Fibroblast of skin of back (primary cell): ENCODE measurements at regions not wholly inside any gene's neighbourhood (a gene's known extent, or its start where the extent isn't known, plus 50 kb on each side); places are given as distances from the start of the nearest gene placed in this dataset.
"Not testable (repeated sequence)": the region's sequence is repeated elsewhere in the genome, so short reads cannot be mapped to it uniquely, and the experiment has no call there.

Experiments used
- DNase-seq: peaks from one replicate; pipeline ENCODE4 v3.0.0-alpha.2; 2013

DNA sequence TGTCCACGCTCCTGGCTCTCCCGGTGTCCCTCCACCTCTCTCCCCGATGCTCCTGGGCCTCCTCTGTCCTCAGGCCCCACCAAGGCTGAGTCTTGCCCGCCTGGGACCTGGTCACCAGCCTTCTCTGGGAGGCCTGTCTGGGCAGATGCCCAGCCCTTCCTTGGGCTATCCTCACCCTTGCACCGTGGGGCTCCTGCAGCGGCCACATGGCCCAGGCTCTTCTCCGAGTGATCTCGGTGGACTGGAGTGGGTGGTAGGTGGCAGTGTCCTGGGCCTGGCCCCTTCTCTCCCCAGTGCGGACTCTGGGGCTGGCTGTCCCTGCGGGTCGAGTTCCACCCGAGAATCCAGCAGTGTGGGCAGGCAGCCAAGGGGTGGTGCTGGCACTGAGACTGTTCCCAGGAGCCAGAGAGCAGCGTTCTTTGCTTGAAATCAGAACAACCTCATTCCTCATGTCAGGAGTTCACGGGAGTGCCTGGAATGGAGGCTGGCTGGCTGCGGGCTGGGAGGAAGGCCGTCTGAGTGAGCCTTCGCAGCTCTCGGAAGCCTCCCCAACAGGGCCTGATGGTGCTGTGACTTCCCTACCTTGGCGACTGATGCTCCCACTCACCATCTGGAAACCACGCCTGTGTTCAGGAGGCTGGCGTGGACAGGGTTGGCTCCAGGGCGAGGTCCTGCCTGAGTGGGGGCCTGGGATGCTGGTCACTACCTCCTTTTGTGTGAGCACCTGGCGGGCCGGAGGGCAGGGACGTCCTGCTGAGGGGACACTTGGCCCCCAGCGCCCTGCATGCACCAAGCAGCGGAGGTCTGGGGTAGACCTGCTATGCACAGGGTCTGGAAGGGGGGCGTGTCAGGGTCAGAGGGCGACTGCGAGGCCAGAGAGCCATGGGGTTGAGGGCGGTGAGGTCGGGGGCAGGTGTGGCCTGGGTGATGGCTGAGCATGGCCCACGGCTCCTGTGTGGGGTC lies 113.9 kb downstream of the TMEM121 start:
- not testable (repeated sequence) for DNase-seq

DNA sequence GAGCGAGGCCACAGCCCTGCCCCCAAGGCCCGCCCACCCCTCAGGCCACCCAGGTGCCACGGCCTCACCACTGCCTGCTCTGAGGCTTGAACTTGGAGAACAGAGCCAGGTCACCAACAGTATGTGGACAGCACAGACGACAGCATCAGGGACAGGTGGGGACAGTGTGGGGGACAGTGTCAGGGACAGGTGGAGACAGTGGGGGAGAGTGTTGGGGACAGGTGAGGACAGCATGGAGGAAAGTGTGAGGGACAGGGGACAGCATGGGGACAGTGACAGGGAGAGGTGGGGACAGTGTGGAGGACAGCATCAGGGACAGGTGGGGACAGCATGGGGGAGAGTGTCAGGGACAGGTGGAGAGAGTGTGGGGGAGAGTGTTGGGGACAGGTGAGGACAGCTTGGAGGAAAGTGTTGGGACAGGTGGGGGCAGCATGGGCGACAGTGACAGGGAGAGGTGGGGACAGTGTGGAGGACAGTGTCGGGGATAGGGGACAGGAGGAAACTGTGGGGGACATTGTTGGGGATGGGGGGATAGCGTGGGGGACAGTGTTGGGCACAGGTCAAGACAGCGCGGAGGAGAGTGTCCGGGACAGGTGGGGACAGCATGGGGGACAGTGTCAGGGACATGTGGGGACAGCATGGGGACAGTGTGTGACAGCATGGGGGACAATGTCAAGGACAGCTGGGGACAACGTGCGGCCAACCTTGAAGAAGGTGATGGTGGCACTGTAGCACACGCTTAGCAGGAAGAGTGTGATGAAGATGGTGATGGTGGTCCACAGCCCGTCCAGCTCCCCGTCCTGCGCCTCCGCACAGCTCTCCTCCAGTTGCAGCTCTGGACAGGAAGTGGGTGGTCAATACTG lies 114.9 kb downstream of the TMEM121 start:
- DNase-seq, result no peak

DNA sequence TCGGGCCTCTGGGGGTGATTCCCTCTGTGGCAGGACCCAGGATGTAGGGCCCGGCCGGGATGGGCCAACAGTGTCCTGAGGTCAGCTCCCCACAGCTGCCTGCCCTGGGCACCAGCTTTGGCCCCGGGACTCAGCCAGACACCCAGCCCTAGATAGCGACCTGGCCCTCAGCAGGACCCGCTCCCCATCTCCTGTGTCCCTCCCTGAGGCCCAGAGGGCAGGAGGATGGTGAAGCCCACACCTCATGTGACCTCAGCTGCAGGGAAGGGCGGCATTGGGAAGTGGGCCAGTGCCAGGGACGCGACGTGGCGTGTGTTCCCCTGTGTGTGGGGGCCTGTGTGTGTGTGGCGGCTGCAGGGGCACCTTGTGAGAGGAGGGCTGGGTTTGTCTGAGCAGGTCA lies 115.6 kb downstream of the TMEM121 start:
- DNase-seq, result not testable (repeated sequence)

DNA sequence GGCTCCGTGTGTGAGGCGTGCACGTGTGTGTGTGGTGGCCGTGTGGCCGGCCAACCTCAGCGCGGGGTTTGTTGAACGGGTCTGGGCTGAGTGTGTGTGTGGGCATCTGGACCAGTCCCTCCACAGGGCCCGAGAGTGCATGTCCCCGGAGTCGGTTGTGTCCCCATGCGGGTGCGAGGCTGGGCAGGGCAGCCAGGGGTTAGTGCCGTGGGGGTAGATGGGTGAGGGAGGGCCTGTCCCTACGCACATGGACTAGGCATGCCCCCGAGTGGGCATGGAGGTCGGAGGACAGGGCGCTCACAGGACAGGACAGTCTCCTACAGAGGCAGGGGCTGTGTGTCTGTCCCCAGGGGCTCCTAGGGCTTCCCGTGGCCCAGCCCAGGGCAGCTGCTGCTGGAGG lies 116.1 kb downstream of the TMEM121 start:
- DNase-seq, result not testable (repeated sequence)

DNA sequence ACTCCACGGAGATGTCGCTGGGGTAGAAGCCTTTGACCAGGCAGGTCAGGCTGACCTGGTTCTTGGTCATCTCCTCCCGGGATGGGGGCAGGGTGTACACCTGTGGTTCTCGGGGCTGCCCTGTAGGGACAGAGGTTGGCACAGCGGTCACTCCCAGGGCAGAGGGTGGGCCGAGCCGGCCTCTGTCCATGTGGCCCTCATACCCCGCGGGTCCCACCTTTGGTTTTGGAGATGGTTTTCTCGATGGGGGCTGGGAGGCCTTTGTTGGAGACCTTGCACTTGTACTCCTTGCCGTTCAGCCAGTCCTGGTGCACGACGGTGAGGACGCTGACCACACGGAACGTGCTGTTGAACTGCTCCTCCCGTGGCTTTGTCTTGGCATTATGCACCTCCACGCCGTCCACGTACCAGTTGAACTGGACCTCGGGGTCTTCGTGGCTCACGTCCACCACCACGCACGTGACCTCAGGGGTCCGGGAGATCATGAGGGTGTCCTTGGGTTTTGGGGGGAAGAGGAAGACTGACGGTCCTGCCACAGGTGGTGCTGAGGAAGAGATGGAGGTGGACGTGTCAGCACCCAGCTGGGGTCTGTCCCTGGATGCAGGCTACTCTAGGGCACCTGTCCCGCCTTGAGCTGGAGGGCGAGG lies 117.1 kb downstream of the TMEM121 start:
- DNase-seq, result not testable (repeated sequence)

DNA sequence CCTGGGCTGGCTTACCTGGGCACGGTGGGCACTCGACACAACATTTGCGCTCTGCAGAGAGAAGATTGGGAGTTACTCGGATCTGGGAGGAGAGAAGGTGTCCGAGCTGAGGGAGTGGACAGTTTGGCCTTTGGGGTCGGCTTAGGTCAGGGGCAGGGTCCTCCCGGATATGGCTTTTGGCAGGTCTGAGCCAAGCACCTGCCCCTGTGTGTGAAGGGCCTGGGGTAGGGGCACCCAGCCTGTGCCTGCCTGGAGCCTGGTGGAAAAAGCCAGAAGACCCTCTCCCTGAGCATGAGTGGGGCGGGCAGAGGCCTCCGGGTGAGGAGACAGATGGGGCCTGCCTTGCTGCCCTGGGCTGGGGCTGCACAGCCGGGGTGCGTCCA lies 117.7 kb downstream of the TMEM121 start:
- DNase-seq, result not testable (repeated sequence)

DNA sequence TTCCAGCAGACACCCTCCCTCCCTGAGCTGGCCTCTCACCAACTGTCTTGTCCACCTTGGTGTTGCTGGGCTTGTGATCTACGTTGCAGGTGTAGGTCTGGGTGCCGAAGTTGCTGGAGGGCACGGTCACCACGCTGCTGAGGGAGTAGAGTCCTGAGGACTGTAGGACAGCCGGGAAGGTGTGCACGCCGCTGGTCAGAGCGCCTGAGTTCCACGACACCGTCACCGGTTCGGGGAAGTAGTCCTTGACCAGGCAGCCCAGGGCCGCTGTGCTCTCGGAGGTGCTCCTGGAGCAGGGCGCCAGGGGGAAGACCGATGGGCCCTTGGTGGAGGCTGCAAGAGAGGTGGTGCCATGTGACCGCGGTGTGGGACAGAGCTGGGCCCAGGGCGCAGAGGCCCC lies 118.1 kb downstream of the TMEM121 start:
- not testable (repeated sequence) for DNase-seq

DNA sequence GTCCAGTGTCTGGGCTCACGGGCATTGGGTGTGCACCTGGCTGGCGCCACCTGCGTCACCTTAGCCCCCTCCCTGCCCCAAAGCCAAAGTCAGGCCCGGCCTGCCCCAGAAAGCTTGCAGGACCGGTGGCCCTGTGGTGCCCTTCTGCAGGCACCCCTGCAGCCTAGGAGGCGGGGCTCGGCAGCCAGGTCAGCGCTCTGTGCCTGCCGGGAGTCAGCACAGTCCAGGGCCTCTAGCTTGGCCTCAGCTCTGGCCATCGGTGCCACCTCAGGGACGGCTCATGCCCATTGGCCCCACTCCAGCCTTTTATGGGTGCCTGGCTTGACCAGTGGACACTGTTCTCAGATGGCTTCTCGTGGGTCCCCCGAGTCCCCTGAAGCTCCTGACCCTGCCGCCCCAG lies 118.5 kb downstream of the TMEM121 start:
- not testable (repeated sequence) for DNase-seq

DNA sequence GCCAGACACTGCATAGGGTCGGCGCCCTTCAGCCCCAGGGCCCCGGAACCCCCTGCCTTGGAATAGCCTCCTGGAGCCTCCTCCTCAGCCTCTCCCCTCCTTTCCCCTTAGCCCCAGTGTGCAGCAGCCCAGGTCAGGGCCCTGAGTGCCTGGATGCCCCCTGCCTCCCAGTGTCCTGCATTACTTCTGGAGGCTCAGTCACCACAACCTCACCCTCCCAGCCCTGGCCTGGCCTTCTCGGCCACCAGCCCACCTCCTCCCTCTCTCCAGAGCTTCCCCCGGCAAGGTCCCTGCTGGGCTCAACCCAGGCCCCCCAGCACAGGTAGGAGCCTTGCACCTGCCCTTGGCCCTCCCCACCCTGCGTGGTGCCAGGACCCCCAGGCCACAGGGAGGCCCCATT lies 119.0 kb downstream of the TMEM121 start:
- not testable (repeated sequence) for DNase-seq

DNA sequence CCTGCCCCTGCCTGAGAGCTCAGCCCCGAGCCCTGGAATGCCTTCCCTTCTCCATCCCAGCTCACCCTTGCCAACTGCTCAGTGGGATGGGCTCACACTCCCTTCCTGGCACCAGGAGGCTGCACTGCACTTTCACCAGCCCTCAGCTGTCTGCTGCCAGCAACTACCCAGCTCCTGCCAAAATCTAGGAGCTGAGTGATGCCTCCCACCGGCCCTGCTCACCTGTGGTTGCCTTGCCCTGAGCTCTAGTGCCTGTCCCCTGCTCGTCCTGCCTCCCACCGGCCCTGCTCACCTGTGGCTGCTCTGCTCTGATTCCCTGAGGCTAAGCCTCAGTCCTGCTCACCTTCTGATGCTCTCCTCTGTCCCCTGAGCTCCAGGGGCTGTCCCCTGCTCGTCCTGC lies 119.8 kb downstream of the TMEM121 start:
- DNase-seq, result no peak

DNA sequence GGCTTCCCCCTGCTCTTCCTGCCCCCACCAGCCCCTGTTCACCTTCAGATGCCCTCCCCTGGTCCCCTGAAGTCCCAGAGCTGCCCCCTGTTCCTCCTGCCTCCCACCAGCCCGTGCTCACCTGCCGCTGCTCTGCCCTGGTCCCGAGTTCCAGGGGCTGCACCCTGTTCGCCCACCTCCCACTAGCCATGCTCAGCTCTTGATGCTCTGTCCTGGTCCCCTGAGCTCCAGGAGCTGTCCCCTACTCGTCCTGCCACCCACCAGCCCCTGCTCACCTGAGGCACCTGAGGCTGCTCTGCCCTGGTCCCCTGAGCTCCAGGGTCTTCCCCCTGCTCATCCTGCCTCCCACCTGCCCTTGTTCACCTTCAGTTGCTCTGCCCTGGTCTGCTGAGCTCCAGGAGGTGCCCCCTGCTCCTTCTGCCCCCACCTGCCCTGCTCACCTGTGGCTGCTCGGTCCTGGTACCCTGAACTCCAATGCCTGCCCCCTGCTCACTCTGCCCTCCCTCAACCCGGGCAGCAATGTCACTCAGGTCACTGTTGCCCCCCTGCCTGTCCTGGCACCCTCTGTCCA lies 120.4 kb downstream of the TMEM121 start:
- not testable (repeated sequence) for DNase-seq

DNA sequence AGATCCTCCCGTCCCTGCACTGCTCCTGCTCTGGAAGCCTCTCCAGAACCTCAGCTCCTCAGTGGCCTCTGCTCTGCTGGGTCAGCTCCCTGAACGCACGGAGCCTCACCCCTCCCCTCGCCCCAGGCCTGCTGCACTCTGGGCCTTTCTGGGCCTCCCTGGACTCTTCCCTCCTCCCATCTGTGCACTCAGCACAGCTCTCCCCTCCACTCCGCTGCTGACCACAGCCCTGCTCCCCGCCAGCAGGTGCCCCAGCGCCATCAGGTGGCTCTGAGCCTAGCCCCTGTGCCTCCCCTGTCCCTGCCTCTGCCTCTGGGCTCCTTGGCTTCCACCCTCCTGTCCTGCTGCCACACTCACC lies 121.0 kb downstream of the TMEM121 start:
- DNase-seq, result not testable (repeated sequence)

DNA sequence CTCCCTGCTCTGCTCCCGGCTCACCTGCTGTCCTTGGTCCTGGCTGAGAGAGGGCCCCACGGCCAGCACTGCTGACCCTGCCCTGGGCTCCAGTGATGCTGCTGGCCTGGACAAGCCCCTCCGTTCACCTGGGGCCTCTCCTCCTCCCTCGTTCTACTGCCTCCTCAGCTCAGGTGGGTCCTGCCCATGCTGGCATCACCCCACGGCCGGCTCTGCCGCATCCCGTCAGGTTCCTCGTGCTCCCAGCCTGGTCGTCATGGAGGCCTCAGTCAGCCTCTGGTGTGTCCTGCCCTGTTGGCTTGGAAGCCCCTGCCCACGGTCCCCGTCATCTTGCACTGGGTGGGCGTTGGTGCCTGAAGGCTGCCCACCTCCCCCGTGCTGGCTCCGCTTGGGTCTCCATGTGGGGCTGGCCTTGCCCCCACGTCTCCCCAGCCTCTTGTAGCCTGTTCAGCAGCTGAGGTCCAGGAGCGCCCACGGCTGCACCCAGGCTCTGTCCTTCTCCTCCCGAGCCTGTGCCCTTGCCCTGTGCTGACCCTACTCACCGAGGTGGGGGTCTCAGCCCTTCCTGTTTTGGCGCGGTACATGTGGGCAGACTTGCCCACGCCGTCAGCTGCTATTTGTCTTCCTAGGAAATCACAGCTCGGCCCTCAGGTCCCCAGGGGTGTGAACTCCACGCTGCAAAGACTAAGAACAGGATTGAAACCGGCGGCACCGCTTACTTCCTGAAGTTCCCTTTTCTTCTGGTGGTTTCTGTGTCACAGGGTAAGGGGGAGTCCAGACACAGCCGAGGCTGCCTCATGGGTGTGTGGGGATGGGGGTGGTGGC lies 121.6 kb downstream of the TMEM121 start:
- DNase-seq, result no peak

DNA sequence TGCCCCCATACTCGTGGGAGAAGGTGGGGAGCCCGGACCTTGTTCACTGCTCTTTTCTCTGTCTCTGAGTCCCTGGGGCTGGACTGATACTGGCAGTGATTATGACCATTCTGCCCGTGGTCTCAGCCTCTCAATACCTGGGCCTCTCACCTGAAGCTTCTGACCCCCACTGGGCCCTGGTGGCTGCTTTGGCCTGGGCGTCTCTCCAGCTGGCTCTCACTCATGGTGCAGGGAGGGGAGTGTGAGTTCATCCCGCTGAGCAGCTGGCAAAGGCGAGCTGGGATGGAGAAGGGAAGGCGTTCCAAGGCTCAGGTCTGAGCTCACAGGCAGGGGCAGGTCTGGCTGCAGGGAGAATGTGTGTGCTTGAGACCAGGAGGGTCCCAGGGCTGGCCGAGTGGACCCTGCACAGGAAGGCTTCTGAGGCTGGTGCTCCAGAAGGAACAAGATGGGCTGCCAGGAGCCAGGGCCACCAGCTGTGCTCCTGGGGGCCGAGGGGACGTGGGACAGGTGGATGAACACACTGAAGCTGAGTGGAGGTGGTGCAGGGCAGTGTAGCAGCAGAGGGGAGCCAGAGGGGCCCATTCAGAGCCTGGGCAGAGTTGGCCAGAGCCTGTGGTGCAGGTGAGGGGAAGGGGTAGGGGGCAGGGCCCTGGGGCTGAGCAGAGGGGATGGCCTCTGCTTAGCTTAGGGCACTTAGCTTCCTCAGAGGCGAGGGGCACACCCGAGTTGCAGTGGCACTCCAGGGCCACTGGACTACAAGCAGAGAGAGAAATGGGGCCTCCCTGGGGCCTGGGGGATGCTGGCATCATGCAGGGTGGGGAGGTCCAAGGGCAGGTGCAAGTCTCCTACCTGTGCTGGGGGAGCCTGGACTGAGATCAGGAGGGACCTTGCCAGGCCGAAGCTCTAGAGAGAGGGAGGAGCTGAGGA lies 122.5 kb downstream of the TMEM121 start:
- not testable (repeated sequence) for DNase-seq

DNA sequence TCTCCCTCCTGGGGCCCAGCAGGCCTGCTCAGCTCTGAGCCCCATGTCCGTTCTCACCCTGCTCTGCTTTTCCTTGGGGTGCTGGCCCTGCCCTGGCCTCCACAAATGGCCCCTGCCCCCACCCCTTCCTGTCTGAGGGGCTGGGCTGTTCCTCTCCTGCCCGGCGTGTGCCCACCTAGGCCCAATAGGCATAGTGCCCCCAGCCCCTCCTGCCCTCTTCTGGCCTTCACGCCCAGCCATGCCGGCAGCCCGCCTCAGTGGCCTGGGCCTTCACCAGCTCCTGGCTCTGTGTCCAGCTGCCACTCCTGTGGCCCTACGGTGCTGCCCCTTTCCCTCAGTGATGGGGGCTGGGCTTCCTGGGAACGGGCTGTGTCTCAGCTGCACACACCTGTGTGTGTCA lies 125.9 kb downstream of the TMEM121 start:
- not testable (repeated sequence) for DNase-seq

DNA sequence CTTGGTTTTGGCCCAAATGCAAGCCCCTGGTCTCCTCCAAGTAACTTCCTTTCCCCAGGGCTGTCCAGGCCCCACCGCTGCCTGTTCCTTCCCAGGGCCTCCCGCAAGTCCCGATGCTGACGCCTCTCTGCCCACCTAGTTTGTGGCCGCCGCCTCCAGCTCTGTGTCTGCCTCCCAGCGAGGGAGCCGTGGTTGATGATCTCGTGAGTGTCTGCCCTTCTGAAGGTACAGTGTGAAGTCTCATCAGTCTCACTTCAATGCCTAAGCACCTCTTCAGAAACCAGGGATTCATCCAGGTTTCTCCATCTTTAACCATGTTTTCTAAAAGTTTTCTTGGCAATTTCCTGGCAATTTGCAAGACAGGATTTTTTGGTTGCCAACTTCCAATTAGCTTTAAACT lies 127.5 kb downstream of the TMEM121 start:
- not testable (repeated sequence) for DNase-seq

DNA sequence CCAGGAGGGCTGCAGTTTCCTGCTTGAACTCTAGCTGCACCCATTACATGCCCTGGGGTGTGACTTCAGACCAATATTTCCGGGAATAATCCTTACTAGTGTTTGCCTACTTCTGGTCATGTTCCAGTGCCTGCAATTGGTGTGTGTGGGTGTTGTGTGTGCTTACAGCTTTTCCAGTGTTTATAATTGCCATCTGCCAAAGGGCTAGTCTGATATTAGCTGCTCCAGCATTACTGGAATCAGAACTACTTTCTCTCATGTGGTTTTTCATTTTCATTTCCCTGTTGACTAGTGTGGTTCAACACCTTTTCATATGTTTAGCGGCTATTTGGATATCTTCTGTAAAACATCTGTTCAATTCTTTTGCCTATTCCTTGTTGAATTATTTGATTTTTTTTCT lies 132.9 kb downstream of the TMEM121 start:
- not testable (repeated sequence) for DNase-seq

DNA sequence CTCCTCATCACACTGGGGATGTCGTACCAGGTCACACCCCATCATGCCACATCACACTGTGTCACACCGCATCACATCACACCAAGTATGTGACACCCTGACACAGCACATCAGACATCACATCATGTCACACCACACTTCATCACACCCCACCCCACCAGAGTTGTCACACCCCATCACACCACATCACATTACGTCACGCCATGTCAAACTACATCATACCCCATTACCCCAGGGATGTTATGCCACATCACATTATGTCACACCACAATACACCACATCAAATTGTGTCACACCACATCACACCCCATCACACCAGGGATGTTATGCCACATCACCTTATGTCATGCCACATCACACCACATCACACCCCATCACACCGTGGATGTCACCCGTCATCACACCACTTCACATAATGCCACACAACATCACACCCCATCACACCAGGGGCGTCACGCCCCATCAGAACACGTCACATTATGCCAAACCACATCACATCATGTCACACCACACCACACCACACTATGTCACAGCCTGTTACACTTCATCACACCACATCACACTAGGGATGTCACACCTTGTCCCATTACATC lies 133.6 kb downstream of the TMEM121 start:
- no peak for DNase-seq

DNA sequence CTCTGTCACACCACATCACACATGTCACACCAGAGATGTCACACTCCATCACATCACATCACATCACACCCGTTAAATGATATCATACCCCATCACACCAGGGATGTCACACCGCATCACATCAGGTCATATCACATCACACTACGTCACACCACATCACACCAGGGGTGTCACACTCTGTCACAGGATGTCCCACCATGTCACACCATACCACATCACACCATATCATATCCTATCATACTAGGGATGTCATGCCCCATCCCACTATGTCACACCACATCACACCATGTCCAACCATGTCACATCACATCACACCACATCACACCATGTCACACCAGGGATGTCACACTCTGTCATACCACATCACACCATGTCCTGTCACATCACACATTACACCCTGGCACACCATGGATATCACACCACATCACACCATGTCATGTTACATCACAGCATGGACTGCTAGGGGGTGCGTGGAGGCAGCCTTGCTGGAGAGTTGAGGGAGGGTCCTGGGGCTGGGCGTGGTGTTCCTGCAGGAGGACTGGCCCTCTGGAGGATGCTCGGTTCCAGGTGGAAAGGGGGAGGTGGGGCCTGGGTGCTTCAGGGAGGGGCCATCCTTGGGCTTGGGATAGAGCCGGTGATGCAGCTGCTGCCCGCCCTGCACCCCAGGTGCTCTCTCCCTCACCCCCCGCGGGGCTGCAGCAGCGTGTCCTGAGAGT lies 134.6 kb downstream of the TMEM121 start:
- no peak for DNase-seq
